ENCODE measurements at regions not wholly inside any gene's neighbourhood (a gene's known extent, or its start where the extent isn't known, plus 50 kb on each side); places are given as distances from the start of the nearest gene placed in this dataset.
"Not testable (repeated sequence)": the region's sequence is repeated elsewhere in the genome, so short reads cannot be mapped to it uniquely, and the experiment has no call there.

GRCh38 chr3:112734171-112734570 lies 93.2 kb upstream of the CCDC80 start:
- no peak for DNase-seq (ENCODE audit: low spot score in 2 of 2)
- no peak for ATAC-seq (replicated peaks; ENCODE audit: extremely low read depth, poor library complexity, severe bottlenecking)
- Mint-ChIP-seq H3K4me1 (peaks cover 8% of the 10 kb centered on the region), H3K36me3 (ENCODE audit: insufficient read depth) (no peaks in the 10 kb centered on the region), H3K27me3 (no peaks in the 10 kb centered on the region), H3K9me3 (no peaks in the 10 kb centered on the region), H3K4me3 (no peak overlapping the region), H3K27ac (ENCODE audit: low read depth) (no peak overlapping the region)

- ATAC-seq (replicated peaks; ENCODE audit: extremely low read depth, poor library complexity, severe bottlenecking), result no peak
- Mint-ChIP-seq H3K27ac (ENCODE audit: low read depth) (no peak overlapping the region), H3K4me3 (no peak overlapping the region), H3K4me1 (no peaks in the 10 kb centered on the region), H3K36me3 (ENCODE audit: insufficient read depth) (peaks cover 2% of the 10 kb centered on the region), H3K27me3 (no peaks in the 10 kb centered on the region), H3K9me3 (no peaks in the 10 kb centered on the region)
- no peak for DNase-seq (ENCODE audit: low spot score in 2 of 2)
Measured at GRCh38 chr3:112730210-112730609, 89.3 kb upstream of the CCDC80 start.

GRCh38 chr3:112721231-112721630 lies 80.3 kb upstream of the CCDC80 start:
- Mint-ChIP-seq H3K4me3 (no peak overlapping the region), H3K4me1 (no peaks in the 10 kb centered on the region), H3K36me3 (ENCODE audit: insufficient read depth) (no peaks in the 10 kb centered on the region), H3K27ac (ENCODE audit: low read depth) (no peak overlapping the region), H3K27me3 (no peaks in the 10 kb centered on the region), H3K9me3 (no peaks in the 10 kb centered on the region)
- DNase-seq (ENCODE audit: low spot score in 2 of 2) (no peak), ATAC-seq (replicated peaks; ENCODE audit: extremely low read depth, poor library complexity, severe bottlenecking) (no peak)

GRCh38 chr3:112718967-112719366 lies 78.0 kb upstream of the CCDC80 start:
- Mint-ChIP-seq H3K4me3 (no peak overlapping the region), H3K9me3 (no peaks in the 10 kb centered on the region), H3K27me3 (no peaks in the 10 kb centered on the region), H3K4me1 (no peaks in the 10 kb centered on the region), H3K36me3 (ENCODE audit: insufficient read depth) (no peaks in the 10 kb centered on the region), H3K27ac (ENCODE audit: low read depth) (no peak overlapping the region)
- DNase-seq (ENCODE audit: low spot score in 2 of 2) (no peak), ATAC-seq (replicated peaks; ENCODE audit: extremely low read depth, poor library complexity, severe bottlenecking) (no peak)

GRCh38 chr3:112718516-112718915 lies 77.6 kb upstream of the CCDC80 start:
- Mint-ChIP-seq H3K9me3 (peaks cover 4% of the 10 kb centered on the region), H3K4me1 (no peaks in the 10 kb centered on the region), H3K27ac (ENCODE audit: low read depth) (no peak overlapping the region), H3K4me3 (no peak overlapping the region), H3K36me3 (ENCODE audit: insufficient read depth) (no peaks in the 10 kb centered on the region), H3K27me3 (no peaks in the 10 kb centered on the region)
- no peak for DNase-seq (ENCODE audit: low spot score in 2 of 2)
- ATAC-seq (replicated peaks; ENCODE audit: extremely low read depth, poor library complexity, severe bottlenecking), result no peak

- Mint-ChIP-seq H3K27ac (ENCODE audit: low read depth) (no peak overlapping the region), H3K9me3 (peaks cover 5% of the 10 kb centered on the region), H3K4me3 (no peak overlapping the region), H3K36me3 (ENCODE audit: insufficient read depth) (no peaks in the 10 kb centered on the region), H3K4me1 (no peaks in the 10 kb centered on the region), H3K27me3 (peaks cover 8% of the 10 kb centered on the region)
- ATAC-seq (replicated peaks; ENCODE audit: extremely low read depth, poor library complexity, severe bottlenecking), result no peak
- DNase-seq (ENCODE audit: low spot score in 2 of 2), result no peak
Measured at GRCh38 chr3:112709911-112710310, 69.0 kb upstream of the CCDC80 start.

GRCh38 chr3:112699436-112699978 lies 58.6 kb upstream of the CCDC80 start:
- H3K4me1 Mint-ChIP-seq, result no peaks in the 10 kb centered on the region
- ATAC-seq (replicated peaks; ENCODE audit: extremely low read depth, poor library complexity, severe bottlenecking) (no peak), DNase-seq (ENCODE audit: low spot score in 2 of 2) (no peak)
- H3K9me3 Mint-ChIP-seq, result no peaks in the 10 kb centered on the region
- H3K27ac Mint-ChIP-seq (ENCODE audit: low read depth), result no peak overlapping the region
- peaks cover 3% of the 10 kb centered on the region for H3K36me3 Mint-ChIP-seq (ENCODE audit: insufficient read depth)
- H3K4me3 Mint-ChIP-seq, result no peak overlapping the region
- no peaks in the 10 kb centered on the region for H3K27me3 Mint-ChIP-seq

GRCh38 chr3:112698442-112698841 lies 57.5 kb upstream of the CCDC80 start:
- H3K27ac Mint-ChIP-seq (ENCODE audit: low read depth); ATAC-seq (replicated peaks; ENCODE audit: extremely low read depth, poor library complexity, severe bottlenecking); H3K4me1 Mint-ChIP-seq; H3K9me3 Mint-ChIP-seq; H3K36me3 Mint-ChIP-seq (ENCODE audit: insufficient read depth); H3K4me3 Mint-ChIP-seq; H3K27me3 Mint-ChIP-seq; DNase-seq (ENCODE audit: low spot score in 2 of 2): not testable (repeated sequence)

GRCh38 chr3:112696244-112696643 lies 55.3 kb upstream of the CCDC80 start:
- not testable (repeated sequence) for H3K4me1 Mint-ChIP-seq; H3K4me3 Mint-ChIP-seq; H3K36me3 Mint-ChIP-seq (ENCODE audit: insufficient read depth); ATAC-seq (replicated peaks; ENCODE audit: extremely low read depth, poor library complexity, severe bottlenecking); H3K27me3 Mint-ChIP-seq; H3K27ac Mint-ChIP-seq (ENCODE audit: low read depth); H3K9me3 Mint-ChIP-seq; DNase-seq (ENCODE audit: low spot score in 2 of 2)

- not testable (repeated sequence) for DNase-seq (ENCODE audit: low spot score in 2 of 2); ATAC-seq (replicated peaks; ENCODE audit: extremely low read depth, poor library complexity, severe bottlenecking); H3K4me3 Mint-ChIP-seq; H3K4me1 Mint-ChIP-seq; H3K27ac Mint-ChIP-seq (ENCODE audit: low read depth); H3K36me3 Mint-ChIP-seq (ENCODE audit: insufficient read depth); H3K27me3 Mint-ChIP-seq; H3K9me3 Mint-ChIP-seq
Measured at GRCh38 chr3:112695377-112696108, 54.6 kb upstream of the CCDC80 start.

GRCh38 chr3:112694906-112695305 lies 54.0 kb upstream of the CCDC80 start:
- not testable (repeated sequence) for H3K27me3 Mint-ChIP-seq; H3K4me1 Mint-ChIP-seq; DNase-seq (ENCODE audit: low spot score in 2 of 2); ATAC-seq (replicated peaks; ENCODE audit: extremely low read depth, poor library complexity, severe bottlenecking); H3K36me3 Mint-ChIP-seq (ENCODE audit: insufficient read depth); H3K4me3 Mint-ChIP-seq; H3K27ac Mint-ChIP-seq (ENCODE audit: low read depth); H3K9me3 Mint-ChIP-seq

GRCh38 chr3:112693186-112693585 lies 52.2 kb upstream of the CCDC80 start:
- H3K4me3 Mint-ChIP-seq, result no peak overlapping the region
- peaks cover 15% of the 10 kb centered on the region for H3K4me1 Mint-ChIP-seq
- DNase-seq (ENCODE audit: low spot score in 2 of 2), result no peak
- ATAC-seq (replicated peaks; ENCODE audit: extremely low read depth, poor library complexity, severe bottlenecking), result no peak
- H3K27me3 Mint-ChIP-seq, result no peaks in the 10 kb centered on the region
- H3K36me3 Mint-ChIP-seq (ENCODE audit: insufficient read depth), result no peaks in the 10 kb centered on the region
- H3K27ac Mint-ChIP-seq (ENCODE audit: low read depth), result no peak overlapping the region
- no peaks in the 10 kb centered on the region for H3K9me3 Mint-ChIP-seq

All from central memory CD8-positive, alpha-beta T cell (primary cell).